Calu3 (cell line): ENCODE measurements at regions not wholly inside any gene's neighbourhood (a gene's known extent, or its start where the extent isn't known, plus 50 kb on each side); places are given as distances from the start of the nearest gene placed in this dataset.

Experiments
- BruUV-seq: library from RNA; stranded (reverse); fragments of 400-500 nt; replicated peaks from 2 replicates; lab custom pipeline; 2021; lab: Mats Ljungman, UMichigan
- CTCF ChIA-PET: fragments of 300-600 bp; sonication (Branson Sonifier 250); formaldehyde crosslinking; loops from one replicate; lab custom pipeline; 2022; ENCODE audit warnings: antibody characterized with exemption; lab: Charles Lee
- DNase-seq: peaks from one replicate; pipeline ENCODE4 v3.0.0; 2022
- H3K27ac Mint-ChIP-seq: one replicate; pipeline ENCODE4 v1.8.0; 2022; ENCODE audit warnings: mixed read lengths; ENCODE audit not compliant: unreplicated experiment
- H3K27me3 Mint-ChIP-seq: one replicate; pipeline ENCODE4 v1.8.0; 2022; ENCODE audit warnings: mixed read lengths; ENCODE audit not compliant: unreplicated experiment
- H3K36me3 Mint-ChIP-seq: one replicate; pipeline ENCODE4 v1.8.0; 2022; ENCODE audit warnings: mild to moderate bottlenecking, moderate library complexity, mixed read lengths; ENCODE audit not compliant: insufficient read depth, unreplicated experiment
- H3K4me1 Mint-ChIP-seq: one replicate; pipeline ENCODE4 v1.8.0; 2022; ENCODE audit warnings: mild to moderate bottlenecking, low read depth, mixed read lengths; ENCODE audit not compliant: unreplicated experiment
- H3K4me3 Mint-ChIP-seq: one replicate; pipeline ENCODE4 v1.8.0; 2022; ENCODE audit warnings: mild to moderate bottlenecking, low read depth, moderate library complexity, mixed read lengths; ENCODE audit not compliant: unreplicated experiment
- H3K9me3 Mint-ChIP-seq: one replicate; pipeline ENCODE4 v1.8.0; 2022; ENCODE audit warnings: low read depth, mixed read lengths; ENCODE audit not compliant: unreplicated experiment
- intact Hi-C: fragments of 100-400 bp; cut with micrococcal nuclease; formaldehyde crosslinking; loops from one replicate; pipeline ENCODE4 v1.10.0; 2022; ENCODE audit not compliant: unreplicated experiment
- TF ChIP-seq, protein P1 (sequence below): fragments of 200-600 bp; IDR thresholded peaks from one replicate; pipeline ENCODE4 v1.8.0; 2022; ENCODE audit warnings: antibody characterized with exemption; ENCODE audit not compliant: unreplicated experiment

DNA sequence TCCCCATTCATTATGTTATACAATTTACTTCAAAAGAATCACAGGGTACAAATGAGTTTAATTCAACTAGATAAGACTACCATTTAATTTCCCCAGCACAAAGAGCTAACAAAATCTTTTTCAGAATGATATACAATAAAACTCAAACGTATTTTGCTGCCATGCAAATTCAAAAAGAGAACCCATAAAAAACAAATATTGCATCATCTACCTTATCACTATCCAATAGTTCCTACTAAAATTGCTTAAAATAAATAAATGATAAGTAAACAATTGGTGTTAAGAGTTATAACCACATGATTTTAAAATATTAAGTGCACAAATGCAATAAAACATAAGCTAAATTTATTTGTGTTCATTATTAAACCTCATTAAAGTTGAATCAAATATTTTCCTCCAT lies 919.4 kb downstream of the SLITRK5 start:
- CTCF ChIA-PET, result no interaction called here
- H3K27me3 Mint-ChIP-seq, result no peaks in the 10 kb centered on the region
- no peak overlapping the region for H3K4me3 Mint-ChIP-seq
- intact Hi-C loops, result no loop called here
- no peaks in the 10 kb centered on the region for H3K36me3 Mint-ChIP-seq
- TF ChIP-seq, protein P1, sequence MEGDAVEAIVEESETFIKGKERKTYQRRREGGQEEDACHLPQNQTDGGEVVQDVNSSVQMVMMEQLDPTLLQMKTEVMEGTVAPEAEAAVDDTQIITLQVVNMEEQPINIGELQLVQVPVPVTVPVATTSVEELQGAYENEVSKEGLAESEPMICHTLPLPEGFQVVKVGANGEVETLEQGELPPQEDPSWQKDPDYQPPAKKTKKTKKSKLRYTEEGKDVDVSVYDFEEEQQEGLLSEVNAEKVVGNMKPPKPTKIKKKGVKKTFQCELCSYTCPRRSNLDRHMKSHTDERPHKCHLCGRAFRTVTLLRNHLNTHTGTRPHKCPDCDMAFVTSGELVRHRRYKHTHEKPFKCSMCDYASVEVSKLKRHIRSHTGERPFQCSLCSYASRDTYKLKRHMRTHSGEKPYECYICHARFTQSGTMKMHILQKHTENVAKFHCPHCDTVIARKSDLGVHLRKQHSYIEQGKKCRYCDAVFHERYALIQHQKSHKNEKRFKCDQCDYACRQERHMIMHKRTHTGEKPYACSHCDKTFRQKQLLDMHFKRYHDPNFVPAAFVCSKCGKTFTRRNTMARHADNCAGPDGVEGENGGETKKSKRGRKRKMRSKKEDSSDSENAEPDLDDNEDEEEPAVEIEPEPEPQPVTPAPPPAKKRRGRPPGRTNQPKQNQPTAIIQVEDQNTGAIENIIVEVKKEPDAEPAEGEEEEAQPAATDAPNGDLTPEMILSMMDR, result no peak
- DNase-seq, result no peak
- H3K4me1 Mint-ChIP-seq, result no peaks in the 10 kb centered on the region
- BruUV-seq, result no TSS peak
- H3K9me3 Mint-ChIP-seq, result no peaks in the 10 kb centered on the region
- no peak overlapping the region for H3K27ac Mint-ChIP-seq

DNA sequence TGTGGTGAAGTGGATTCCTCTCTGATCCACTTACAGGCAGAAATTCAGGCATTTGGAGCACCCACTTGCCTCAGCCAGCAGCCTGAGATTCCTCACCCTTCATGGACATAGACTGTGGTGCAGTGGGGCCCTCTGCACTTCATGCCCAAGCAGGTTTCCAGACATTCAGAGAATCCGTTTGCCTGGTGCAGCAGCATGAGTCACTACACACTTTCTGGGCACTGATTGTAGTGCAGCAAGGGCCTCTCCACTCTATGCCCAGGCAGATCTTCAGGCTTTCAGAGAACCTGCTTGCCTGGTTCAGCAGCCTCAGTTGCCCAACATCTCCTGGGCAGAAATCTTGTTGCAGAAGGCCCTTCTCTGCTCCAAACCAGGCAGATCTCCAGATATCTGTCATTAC lies 920.9 kb downstream of the SLITRK5 start:
- no peak overlapping the region for H3K27ac Mint-ChIP-seq
- H3K36me3 Mint-ChIP-seq, result no peaks in the 10 kb centered on the region
- CTCF ChIA-PET, result no interaction called here
- intact Hi-C loops, result loop anchor here (2.0 kb wide), 1 partner anchor 13 kb away; no protein-coding TSS in a partner anchor
- DNase-seq, result no peak
- H3K4me1 Mint-ChIP-seq, result no peaks in the 10 kb centered on the region
- TF ChIP-seq, protein P1, result no peak
- H3K4me3 Mint-ChIP-seq, result no peak overlapping the region
- BruUV-seq, result no TSS peak
- H3K9me3 Mint-ChIP-seq, result no peaks in the 10 kb centered on the region
- no peaks in the 10 kb centered on the region for H3K27me3 Mint-ChIP-seq

DNA sequence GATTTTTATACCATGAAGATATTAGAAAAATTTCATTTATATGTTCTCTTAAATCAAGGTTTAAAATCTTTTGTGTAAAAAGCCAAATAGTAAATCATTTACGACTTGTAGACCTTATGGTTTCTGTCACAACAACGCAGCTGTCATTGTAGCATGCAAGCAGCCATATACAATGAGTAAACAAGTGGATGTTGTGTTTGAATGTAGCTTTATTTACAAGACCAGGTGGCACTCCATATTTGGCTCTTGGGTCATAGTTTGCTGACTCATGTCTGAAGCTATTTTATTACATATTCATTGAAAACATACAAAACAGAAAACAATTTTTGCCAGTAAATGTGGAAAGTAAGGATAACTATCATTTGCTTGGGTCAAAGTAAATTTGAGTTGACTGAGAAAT lies 930.8 kb downstream of the SLITRK5 start:
- H3K36me3 Mint-ChIP-seq, result no peaks in the 10 kb centered on the region
- intact Hi-C loops, result no loop called here
- TF ChIP-seq, protein P1, result no peak
- H3K27ac Mint-ChIP-seq, result no peak overlapping the region
- CTCF ChIA-PET, result no interaction called here
- no peak for DNase-seq
- no peaks in the 10 kb centered on the region for H3K27me3 Mint-ChIP-seq
- no peaks in the 10 kb centered on the region for H3K4me1 Mint-ChIP-seq
- H3K4me3 Mint-ChIP-seq, result no peak overlapping the region
- H3K9me3 Mint-ChIP-seq, result peaks cover 2% of the 10 kb centered on the region
- BruUV-seq, result no TSS peak

DNA sequence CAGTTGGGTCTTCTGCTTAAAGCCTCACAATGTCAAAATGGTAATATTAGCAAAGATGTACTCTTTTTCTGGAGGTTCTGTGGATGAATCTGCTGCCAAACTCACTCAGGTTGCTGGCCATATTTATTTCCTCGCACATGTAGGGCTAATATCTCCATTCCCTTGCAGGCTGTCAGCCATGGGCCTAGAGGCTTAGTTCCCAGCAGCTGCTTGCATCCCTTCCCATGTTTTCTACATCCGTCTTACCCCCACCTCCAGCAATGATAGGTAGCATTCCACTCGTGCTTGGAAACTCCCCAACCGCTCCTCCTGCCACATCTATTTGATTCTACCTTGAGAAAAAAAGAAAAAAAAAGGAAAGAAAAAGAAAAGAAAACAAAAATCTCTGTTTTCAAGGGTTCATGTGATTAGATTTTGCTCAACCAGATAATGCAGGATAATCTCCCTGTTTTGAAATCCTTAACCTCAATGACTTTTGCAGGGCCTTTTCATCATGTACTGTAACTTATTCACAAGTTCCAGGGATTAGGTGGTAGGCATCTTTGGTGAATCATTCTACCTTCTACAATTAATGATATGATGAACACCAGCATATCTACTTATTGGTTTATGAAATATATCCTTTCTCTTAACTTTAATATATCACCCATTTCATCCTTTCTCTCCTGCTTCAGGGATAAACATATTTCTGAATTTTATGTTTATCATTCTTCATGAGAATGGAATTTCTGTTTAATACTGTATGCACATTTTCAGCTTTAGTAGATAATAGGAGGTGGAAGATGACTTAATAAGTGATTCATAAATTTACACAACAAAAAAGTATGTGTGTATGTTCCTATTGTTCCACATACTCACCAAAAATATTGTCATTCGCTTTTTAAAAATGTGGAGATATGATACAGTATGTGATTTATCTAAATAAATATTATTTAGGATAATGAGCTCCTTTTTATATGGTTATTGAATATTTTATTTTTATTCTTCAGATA lies 931.9 kb downstream of the SLITRK5 start:
- no peak for DNase-seq
- Mint-ChIP-seq H3K27ac (no peak overlapping the region), H3K36me3 (no peaks in the 10 kb centered on the region), H3K4me3 (no peak overlapping the region), H3K4me1 (no peaks in the 10 kb centered on the region), H3K9me3 (peaks cover 2% of the 10 kb centered on the region), H3K27me3 (no peaks in the 10 kb centered on the region)
- intact Hi-C loops, result no loop called here
- TF ChIP-seq, protein P1, result no peak
- CTCF ChIA-PET, result no interaction called here
- BruUV-seq, result no TSS peak
